ENCODE measurements at regions not wholly inside any gene's neighbourhood (a gene's known extent, or its start where the extent isn't known, plus 50 kb on each side); places are given as distances from the start of the nearest gene placed in this dataset.

DNA sequence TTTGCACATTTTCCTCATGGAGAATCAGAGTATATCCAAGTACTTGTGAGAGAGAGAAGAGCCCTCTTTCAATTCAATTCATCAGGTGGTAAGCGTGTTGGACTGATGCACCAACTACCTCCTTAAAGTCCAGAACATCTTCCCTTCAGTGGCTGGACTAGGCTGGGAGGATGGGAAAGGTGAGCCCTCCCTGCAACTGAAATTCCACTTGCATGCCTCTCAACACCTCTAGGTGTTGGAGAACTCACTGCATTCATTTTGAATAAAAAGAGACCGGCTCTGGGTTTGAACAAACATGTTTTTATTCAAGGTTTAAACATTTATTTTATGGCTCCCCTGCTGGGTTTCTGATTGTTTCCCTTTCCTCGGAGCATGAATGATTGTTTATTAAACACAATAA lies 573.5 kb downstream of the CCSER2 start:
- ChIA-PET CTCF (ENCODE audit: low intra/inter-chr PET ratio) (no interaction called here), POLR2A (no interaction called here)
- in situ Hi-C loops (cut with MboI) (no loop called here), intact Hi-C loops (cut with micrococcal nuclease) (no loop called here)
- H3K4me1 ChIP-seq (replicated peaks in 1 of 2; ENCODE audit: control insufficient read depth in 2 of 2, insufficient read depth in 2 of 2, low read length in 2 of 2), result no peaks in the 10 kb centered on the region
- TF ChIP-seq, protein P1, sequence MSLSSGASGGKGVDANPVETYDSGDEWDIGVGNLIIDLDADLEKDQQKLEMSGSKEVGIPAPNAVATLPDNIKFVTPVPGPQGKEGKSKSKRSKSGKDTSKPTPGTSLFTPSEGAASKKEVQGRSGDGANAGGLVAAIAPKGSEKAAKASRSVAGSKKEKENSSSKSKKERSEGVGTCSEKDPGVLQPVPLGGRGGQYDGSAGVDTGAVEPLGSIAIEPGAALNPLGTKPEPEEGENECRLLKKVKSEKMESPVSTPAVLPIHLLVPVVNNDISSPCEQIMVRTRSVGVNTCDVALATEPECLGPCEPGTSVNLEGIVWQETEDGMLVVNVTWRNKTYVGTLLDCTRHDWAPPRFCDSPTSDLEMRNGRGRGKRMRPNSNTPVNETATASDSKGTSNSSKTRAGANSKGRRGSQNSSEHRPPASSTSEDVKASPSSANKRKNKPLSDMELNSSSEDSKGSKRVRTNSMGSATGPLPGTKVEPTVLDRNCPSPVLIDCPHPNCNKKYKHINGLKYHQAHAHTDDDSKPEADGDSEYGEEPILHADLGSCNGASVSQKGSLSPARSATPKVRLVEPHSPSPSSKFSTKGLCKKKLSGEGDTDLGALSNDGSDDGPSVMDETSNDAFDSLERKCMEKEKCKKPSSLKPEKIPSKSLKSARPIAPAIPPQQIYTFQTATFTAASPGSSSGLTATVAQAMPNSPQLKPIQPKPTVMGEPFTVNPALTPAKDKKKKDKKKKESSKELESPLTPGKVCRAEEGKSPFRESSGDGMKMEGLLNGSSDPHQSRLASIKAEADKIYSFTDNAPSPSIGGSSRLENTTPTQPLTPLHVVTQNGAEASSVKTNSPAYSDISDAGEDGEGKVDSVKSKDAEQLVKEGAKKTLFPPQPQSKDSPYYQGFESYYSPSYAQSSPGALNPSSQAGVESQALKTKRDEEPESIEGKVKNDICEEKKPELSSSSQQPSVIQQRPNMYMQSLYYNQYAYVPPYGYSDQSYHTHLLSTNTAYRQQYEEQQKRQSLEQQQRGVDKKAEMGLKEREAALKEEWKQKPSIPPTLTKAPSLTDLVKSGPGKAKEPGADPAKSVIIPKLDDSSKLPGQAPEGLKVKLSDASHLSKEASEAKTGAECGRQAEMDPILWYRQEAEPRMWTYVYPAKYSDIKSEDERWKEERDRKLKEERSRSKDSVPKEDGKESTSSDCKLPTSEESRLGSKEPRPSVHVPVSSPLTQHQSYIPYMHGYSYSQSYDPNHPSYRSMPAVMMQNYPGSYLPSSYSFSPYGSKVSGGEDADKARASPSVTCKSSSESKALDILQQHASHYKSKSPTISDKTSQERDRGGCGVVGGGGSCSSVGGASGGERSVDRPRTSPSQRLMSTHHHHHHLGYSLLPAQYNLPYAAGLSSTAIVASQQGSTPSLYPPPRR (CRISPR knock-in tag; IDR thresholded peaks at IDR 0.05; ENCODE audit: borderline replicate concordance), result no peak
- TF ChIP-seq RCOR1 (IDR thresholded peaks at IDR 0.05; ENCODE audit: borderline replicate concordance in 1 of 2, low read depth in 2 of 2, low read length in 2 of 2) (no peak), EP400 (IDR thresholded peaks at IDR 0.05) (no peak), KDM1A (IDR thresholded peaks at IDR 0.05) (no peak), SOX6 (IDR thresholded peaks at IDR 0.05) (no peak), ZNF583 (CRISPR knock-in tag; IDR thresholded peaks at IDR 0.05) (no peak), PTBP1 (IDR thresholded peaks at IDR 0.05; ENCODE audit: low read depth, low read length) (no peak), JUNB (CRISPR knock-in tag; conservative IDR thresholded peaks at IDR 0.05) (no peak), HDAC3 (IDR thresholded peaks at IDR 0.05; ENCODE audit: borderline replicate concordance, partially characterized antibody) (no peak), SRF (CRISPR knock-in tag; IDR thresholded peaks at IDR 0.05) (no peak), ZNF696 (CRISPR knock-in tag; conservative IDR thresholded peaks at IDR 0.05) (no peak), SMAD1 (IDR thresholded peaks at IDR 0.05; ENCODE audit: low read depth, low read length, partially characterized antibody) (no peak), TEAD1 (CRISPR knock-in tag; IDR thresholded peaks at IDR 0.05) (no peak)
- TF ChIP-seq, protein P2, sequence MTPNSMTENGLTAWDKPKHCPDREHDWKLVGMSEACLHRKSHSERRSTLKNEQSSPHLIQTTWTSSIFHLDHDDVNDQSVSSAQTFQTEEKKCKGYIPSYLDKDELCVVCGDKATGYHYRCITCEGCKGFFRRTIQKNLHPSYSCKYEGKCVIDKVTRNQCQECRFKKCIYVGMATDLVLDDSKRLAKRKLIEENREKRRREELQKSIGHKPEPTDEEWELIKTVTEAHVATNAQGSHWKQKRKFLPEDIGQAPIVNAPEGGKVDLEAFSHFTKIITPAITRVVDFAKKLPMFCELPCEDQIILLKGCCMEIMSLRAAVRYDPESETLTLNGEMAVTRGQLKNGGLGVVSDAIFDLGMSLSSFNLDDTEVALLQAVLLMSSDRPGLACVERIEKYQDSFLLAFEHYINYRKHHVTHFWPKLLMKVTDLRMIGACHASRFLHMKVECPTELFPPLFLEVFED (CRISPR knock-in tag; conservative IDR thresholded peaks at IDR 0.05), result no peak
- TF ChIP-seq, protein P3, sequence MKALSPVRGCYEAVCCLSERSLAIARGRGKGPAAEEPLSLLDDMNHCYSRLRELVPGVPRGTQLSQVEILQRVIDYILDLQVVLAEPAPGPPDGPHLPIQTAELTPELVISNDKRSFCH (CRISPR knock-in tag; IDR thresholded peaks at IDR 0.05), result no peak
- TF ChIP-seq, protein P3 (tag; IDR thresholded peaks at IDR 0.05), result no peak
- no TSS peak for BruUV-seq (replicated peaks)
- no peaks in the 10 kb centered on the region for H3K27me3 ChIP-seq (ENCODE audit: control insufficient read depth in 2 of 2, insufficient read depth in 2 of 2, low read length in 2 of 2)
- no peaks in the 10 kb centered on the region for H3K36me3 ChIP-seq (ENCODE audit: control insufficient read depth, insufficient read depth, low read length)
- FAIRE-seq (no peak), ATAC-seq (no peak), DNase-seq (ENCODE audit: extremely low read depth in 1 of 4, low spot score in 3 of 4) (no peak)
- H3K9me1 ChIP-seq (ENCODE audit: control insufficient read depth, insufficient read depth, low read length), result no peaks in the 10 kb centered on the region
- H3K27ac ChIP-seq (ENCODE audit: extremely low read depth, low read depth, low read length), result no peak overlapping the region
- H4K20me1 ChIP-seq (replicated peaks; ENCODE audit: control insufficient read depth, insufficient read depth, low read length), result no peaks in the 10 kb centered on the region
- no peak overlapping the region for H3K4me2 ChIP-seq (ENCODE audit: insufficient read depth, low read length)
- H3K9ac ChIP-seq (ENCODE audit: insufficient read depth in 1 of 2, low read depth in 2 of 2, low read length in 2 of 2), result no peak overlapping the region
- no peaks in the 10 kb centered on the region for H3K9me3 ChIP-seq (replicated peaks; ENCODE audit: control insufficient read depth, insufficient read depth, low read depth, low read length)
- H3K79me2 ChIP-seq (ENCODE audit: control insufficient read depth, insufficient read depth, low read length), result no peaks in the 10 kb centered on the region
- no peak overlapping the region for H2AFZ ChIP-seq (ENCODE audit: low read depth, low read length)
- WGBS (ENCODE audit: insufficient coverage, low coverage, missing lambda C conversion rate), result 2% methylated on average over 3 of the region's 3 CpGs
- H3K4me3 ChIP-seq, result no peak overlapping the region

Measured in K562 (cell line).